GM18502 (cell line): ENCODE measurements at regions not wholly inside any gene's neighbourhood (a gene's known extent, or its start where the extent isn't known, plus 50 kb on each side); places are given as distances from the start of the nearest gene placed in this dataset.
A peak's percentile ranks its signal among the peaks of the same experiment; 100 is the strongest.
"Not testable (repeated sequence)": the region's sequence is repeated elsewhere in the genome, so short reads cannot be mapped to it uniquely, and the experiment has no call there.

Experiments used
- ATAC-seq: cut with Tn5 transposase; IDR thresholded peaks from one replicate; pipeline ENCODE4 v1.9.1; 2021; ENCODE audit warnings: mild to moderate bottlenecking; ENCODE audit not compliant: unreplicated experiment, poor library complexity

DNA sequence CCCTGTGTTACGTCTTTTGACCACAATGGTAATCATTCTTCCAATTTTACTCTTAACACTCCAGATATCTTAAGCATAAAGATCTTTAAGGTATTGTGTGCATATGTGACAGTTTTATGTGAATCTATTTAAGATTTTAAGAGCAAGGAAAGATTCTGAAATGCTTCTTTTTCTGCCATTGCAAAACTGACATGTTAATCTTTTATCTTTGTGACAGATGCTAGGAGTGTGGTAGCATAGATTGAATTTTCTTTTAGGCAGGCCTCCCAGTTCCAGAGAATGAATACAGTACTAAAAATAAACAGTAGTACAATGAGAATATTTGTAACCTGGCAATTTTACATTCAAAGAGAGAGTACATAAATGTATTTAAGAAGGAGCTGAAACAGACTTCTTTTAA is 232.5 kb upstream of the ZSWIM2 start:
- ATAC-seq: no peak

DNA sequence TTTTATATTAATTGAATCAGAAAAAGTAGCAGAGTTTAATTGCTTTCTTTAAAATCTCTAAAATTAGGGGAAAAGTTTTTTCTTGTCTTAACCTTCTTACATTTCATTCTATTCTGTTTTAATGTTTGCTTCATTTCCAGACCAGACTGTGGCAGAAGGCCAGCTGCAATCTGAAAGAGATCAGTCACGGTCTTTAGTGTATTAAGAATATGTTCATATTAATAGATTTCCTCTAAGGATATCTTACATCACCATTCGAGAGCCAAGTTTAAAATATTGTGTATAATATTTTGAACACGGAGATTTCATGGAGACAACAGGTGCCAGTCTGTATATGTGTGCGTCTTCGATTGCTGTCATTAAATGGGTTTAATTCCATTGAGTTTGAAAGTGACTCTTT is 230.9 kb upstream of the ZSWIM2 start:
- no peak for ATAC-seq

DNA sequence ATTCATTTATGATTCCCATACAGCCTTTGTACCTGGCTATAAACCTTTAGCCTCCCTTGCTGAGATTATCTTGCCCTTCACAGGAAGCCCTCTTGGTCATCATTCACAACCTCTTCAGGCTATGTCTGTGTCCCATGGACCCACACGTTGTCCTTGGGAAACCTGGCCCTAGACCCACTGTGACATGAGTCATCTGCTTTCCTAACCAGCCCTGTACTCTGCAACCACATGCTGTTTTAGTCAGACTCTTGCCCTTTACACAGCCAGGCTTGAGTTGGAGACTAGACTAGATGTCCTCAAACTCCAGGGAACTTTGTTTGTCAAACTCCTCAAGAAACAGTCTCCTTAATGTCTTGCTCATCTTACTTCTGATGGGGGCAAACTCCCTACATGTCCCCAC is 229.3 kb upstream of the ZSWIM2 start:
- ATAC-seq: no peak

DNA sequence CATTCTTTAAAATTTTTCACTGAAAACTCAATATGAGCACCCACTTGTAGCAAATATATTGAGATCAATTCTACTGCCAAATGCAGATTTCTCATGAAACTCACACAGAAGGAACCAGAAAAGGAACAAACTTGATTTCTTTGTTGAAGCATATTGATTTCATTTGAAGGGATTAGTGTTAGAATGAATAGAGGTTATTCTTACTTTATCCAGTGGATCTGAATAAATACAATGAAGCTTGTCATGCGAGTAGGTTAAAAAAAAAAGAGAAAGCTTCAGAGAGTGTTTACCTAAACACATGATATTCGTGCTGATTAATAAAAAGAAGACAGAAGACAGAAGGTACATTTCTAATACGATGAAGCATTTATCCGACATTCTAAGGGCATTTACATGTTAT is 226.7 kb upstream of the ZSWIM2 start:
- ATAC-seq: no peak

DNA sequence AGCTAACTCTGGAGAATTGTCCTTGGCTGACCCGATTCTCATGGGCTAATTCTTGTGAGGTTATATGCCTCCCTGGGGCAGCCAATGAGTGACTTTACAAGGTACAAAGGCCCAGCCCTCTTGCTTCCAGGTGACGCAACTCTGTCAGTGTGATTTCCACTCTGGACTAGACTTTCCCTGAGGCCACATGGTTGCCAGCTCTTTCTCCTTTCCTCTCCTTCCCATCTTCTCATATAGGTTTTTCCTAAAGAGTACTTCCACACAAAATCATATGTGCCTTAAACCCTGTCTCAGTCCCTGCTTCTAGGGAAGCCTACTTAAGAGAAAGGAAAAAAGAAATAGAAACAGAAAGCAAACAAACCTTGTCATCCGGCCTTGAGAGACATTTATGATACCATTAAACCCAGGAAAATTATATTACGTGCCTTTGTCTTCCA is 226.2 kb upstream of the ZSWIM2 start:
- ATAC-seq: no peak

DNA sequence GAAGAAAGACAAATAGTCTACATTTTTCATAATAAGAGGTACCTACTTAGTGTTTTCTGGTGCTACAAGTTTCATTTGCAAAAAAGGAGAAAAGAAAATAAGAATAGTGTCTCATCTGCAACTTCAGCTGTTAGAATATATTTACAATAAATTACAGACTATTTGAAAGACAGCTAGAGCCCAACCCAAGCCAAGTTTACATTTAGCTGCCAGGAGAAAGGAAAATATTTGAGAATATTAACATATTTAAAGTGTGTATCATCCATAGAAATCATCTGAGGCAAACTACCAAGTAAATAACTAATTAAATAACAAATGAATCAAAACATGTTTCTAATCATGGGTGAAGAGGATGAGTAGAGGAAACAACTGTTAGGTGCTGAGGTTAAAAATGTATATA is 209.2 kb upstream of the ZSWIM2 start:
- ATAC-seq: no peak

DNA sequence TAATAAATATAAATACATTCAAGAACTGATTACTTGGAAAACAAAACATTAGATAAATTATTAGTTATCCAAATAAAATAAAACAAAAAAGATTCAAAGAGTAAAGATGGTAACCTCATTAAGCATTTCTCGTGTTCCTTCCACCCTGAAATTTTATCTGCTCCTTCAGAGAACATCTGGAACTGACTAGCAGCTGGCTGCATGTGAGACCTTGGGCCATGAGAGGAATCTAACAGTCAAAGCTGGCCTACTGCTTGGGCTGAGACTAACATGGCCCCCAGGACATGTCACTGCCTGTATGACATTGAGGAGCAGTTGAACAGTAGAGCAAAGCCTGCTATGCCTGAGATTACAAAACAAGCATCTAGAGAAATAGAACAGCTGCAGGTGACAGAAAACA is 208.5 kb upstream of the ZSWIM2 start:
- ATAC-seq: no peak

DNA sequence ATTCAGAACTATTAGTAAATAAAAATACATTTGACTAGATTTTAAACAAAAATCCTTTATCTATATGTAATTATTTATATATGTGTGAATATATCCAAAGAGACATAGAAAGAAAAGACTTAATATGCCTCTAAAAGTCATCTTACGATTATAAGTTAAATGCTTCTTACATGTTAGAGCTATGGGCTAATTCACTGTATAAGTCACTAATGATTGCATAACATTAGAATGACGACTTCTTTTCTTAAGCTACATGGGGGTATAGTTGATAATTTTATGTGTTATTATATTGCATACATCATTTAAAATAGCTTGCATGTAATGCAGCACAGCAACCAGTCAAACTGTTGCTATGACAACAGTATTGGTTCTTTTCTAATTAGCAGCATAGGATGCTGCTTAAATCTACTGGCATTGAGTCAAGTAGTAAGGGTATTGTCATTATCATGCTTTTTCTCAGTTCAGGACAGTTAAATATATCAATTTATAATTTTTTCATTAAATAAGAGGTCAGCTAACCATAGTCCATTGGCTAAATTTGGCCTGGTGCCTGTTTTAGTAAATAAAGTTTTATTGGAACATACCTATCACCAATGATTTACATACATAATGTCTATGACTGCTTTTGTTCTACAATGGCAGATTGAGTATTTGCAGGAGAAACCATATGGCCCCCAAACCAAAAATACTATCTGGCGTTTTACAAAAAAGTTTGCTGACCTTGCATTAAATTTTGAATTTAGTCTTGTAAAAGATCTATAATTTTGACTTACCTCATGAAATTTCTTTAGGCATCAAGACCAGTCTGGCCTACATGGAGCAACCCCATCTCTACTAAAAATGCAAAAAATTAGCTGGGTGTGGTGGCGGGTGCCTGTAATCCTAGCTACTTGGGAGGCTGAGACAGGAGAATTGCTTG is 207.7 kb upstream of the ZSWIM2 start:
- no peak for ATAC-seq

DNA sequence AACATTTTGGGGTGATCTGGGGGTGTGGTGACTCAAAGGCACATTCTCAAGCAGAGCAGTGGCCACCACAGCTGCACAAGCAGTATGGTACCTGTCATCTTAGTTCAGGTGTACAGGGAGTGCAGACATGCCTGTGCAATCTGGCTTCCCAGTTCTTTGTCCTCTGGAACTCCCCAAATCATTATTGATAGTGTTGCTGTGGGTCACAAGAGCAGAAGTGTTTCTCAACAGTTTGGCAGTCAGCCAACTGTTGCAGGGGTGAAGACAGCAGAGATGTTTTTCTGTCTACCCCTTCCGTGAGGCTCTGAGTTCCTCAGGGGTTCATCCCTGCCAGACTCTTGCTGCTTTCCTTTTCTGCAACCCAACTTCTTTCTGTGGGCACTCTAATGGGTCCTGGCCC is 206.5 kb upstream of the ZSWIM2 start:
- ATAC-seq: no peak

DNA sequence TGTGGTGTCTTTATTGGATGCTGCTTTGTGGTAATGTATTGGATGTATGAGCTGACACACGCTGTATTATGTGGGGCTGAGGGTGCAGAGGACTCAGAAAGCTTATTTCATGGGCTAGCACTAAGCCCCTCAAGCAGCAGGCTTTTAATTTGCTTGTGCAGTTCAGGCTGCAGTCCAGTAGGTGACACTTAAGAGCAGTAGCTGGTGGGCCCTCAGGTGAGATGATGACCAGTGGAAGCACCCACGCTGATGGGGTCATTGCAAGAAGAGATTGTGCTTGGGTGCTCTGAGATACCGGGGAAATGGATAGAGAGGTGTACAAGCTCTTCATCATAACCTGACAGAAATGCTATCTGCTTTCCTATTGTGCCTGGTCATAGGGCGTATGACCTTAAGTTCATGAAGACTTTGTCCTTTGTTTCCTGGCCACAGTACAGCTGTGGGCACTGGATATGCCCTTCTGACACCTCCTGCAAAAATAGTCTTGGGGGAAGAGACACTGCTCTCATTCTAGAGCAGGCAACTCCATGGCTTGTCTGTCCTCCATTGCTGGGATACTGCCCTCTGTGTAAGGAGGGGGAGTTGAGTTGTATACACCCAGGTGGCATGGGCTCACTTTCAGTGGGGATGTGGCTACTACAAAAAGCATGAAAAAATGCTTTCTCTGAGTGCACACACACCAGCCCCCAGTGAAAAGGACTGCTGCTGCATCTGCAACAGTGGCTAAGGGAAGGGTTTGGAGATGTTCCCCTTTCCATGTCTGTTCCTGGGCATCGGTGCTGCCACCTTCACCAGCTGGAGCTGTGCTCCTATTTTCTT is 205.7 kb upstream of the ZSWIM2 start:
- ATAC-seq: no peak

DNA sequence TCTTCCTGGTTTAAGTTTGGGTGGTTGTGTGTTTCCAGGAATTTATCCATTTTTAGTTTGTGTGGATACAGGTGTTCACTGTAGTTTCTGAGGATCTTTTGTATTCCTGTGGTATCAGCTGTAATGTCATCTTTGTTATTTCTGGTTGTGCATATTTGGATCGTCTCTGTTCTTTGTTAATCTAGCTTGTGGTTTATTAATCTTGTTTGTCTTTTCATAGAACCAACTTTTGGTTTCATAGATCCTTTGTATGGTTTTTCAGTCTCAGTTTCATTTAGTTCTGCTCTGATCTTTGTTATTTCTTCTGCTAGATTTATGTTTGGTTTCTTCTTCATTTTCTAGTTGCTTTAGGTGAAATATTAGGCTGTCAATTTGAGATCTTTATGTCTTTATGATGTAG is 202.4 kb upstream of the ZSWIM2 start:
- ATAC-seq: peak; percentile 93

DNA sequence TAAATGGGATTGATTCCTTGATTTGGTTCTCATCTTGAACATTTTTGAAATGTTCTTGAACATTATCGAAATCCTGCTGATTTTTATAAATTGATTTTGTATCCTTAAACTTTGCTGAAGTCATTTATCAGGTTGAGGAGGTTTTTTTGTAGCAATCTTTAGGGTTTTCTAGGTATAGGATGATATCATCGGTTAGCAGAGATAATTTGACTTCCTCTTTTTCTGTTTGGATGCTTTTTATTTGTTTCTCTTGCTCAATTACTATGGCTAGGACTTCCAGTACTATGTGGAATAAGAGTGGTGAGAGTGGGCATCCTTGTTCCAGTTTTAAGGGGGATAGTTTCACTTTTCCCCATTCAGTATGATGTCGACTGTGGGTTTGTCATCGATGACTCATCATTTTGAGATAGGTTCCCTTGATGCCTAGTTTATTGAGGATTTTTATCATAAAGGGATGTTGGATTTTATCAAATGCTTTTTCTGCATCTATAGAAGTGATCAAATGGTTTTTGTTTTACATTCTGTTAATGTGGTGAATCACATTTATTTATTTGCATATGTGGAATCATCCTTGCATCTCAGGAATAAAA is 201.5 kb upstream of the ZSWIM2 start:
- ATAC-seq: no peak

DNA sequence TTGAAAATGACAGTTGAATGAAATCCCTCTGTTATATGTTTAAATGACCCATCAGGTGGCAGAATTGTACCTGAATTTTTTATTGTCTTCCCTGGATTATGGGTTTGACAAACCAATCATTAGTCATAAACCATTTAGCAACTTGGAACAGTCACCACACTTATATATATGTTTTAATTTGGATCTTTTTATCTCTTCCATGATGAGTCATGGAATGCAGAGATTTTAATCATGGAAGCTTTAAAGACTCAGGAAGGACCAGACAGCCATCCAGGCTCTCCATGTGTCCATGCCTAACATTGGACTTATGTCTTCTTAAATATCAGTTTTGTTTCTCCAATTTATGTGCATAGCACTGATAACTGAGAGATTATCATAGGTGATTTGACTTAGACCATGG is 188.3 kb upstream of the ZSWIM2 start:
- ATAC-seq: no peak

DNA sequence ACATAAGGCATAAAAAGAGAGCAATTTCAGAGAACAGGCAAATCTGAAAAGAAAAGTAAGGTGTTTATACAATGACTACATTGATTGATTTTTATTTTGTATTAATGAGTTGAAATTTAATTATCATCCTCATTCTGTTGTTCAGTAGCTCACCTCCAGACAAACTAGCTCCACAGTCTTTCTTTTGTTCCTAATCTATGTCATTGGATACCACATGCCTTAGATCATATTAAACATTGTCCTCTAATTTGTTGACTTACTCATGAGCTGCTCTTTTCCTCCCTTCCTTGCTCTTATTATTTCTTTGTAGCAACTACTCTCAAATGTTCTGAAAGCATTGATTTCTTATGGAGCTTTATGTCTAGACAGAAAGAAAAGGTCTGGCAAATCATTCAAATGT is 185.5 kb upstream of the ZSWIM2 start:
- no peak for ATAC-seq

DNA sequence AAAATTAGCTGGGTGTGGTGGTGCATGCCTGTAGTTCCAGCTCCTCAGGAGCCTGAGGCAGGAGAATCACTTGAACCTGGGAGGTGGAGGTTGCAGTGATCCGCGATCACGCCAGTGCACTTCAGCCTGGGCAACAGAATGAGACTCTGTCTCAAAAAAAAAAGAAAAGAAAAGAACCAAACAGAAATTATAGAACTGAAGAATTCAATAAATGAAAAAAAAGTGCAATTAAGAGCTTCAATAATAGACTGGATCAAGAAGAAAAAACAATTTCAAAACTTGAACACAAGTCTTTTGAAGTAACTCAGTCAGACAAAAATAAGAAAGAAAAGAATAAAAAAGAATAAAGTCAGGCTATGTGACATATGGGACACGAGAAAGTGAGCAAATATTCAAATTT is 175.8 kb upstream of the ZSWIM2 start:
- ATAC-seq: no peak

DNA sequence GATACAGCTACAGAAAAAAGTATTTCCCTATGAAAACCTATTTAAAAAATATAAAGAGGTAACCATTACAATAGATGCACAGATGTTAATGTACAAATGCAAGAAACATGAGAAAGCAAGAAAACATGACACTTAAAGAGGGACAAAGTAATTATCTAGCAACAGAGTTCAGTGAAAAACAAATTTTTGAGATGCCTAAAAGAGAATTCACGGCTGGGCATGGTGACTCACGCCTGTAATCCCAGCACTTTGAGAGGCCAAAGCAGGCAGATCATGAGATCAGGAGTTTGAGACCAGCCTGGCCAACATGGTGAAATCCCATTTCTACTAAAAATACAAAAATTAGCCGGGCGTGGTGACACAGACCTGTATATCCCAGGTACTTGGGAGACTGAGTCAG is 175.0 kb upstream of the ZSWIM2 start:
- not testable (repeated sequence) for ATAC-seq

DNA sequence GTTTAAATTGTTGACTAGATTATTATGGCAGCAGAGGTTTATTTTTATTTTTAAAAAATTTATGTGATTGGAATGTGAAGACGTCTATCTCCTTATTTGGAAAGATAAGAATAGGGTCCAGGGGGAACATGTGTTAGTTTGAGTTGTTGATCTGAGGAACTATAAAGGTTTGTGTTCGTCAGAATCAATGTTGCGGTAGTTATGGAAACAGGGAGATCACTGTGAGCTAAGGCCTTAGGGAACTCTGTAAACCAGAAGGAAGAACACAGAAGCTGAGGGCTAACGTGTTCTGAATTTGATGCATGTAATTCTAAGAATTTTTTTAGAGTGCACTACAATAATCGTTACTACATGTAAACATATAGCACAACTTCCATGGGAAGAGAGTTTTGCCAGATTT is 168.5 kb upstream of the ZSWIM2 start:
- no peak for ATAC-seq

DNA sequence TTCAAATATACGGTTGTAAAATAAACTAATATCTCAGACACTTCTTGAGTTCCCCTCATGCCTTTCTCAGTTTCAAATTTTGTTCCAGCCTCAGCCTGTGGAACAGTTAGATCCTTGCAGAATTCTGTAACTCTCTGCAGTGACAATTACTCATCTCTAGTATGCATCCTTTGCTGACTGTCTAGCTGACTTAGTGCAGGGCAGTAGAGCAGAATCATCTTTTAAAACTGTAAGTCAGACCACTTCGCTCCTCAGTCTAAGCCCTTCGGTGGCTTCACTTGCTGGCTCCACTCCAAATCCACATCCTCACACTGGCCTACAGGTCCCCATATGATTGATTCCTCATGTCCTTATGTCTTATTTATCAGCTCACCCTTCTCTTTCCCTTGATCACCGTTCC is 164.1 kb upstream of the ZSWIM2 start:
- ATAC-seq: no peak

DNA sequence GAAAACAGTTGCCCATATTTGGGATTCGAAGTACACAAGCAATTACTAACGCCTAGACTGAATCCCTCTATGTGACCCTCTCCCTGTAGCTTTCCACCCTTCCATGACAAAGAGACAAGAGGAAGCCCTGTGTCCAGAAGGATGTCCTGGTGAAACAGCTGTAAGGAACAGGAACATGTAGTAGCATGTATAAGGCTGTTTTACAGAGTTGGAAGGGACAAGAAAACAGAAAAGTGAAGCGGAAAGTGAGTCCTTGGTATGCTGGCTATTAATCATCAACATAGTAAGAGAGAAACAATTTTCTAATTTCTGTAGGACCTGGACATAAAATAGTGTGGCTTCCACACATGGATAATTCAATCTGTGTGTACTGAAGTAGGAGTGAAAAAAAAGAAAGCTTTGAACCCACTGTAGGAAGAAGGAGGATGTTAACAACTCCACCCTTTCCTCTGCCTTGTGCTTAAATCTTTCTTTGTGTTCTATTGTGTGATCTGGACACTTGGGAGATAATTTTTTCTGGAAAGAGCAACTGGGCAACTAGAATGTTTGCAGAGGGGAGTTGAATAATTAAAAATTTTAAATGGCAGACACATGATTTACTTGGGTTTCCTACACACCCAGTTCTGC is 162.3 kb upstream of the ZSWIM2 start:
- ATAC-seq: no peak

DNA sequence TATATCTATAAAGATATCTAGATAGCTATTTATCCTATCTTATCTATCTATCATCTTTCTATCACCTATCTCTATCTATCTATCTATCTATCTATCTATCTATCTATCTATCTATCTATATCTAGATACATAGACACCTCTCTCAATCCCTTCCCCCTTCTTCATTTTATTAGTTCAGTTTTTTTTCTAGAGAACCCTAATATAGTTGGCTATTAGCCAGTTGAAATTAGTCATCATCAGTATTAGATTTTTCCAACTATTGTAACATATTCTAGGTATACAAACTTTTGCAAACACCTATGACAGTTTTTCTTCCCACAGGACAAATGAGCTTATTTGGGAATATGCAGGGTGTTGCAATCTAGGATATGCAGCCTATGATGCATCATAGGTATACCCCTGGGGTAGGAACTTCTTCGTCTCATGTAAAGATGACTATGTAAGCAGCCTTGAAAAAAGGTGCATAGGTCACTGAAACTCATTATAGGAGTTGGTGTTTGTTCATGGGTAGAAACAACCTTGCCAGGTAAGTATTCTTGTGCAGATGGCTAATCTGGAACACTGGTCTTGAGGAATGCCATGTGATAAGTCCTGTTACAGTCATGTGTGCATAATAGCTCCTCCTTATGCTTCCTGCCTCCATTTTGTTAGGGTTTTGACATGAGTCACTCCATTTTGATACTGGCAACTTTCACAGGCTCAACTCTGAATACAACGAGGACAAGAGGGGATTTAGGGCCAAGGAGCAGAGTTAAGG is 160.7 kb upstream of the ZSWIM2 start:
- no peak for ATAC-seq
